Heart left ventricle (tissue), 16 donors: ENCODE measurements at regions not wholly inside any gene's neighbourhood (a gene's known extent, or its start where the extent isn't known, plus 50 kb on each side); places are given as distances from the start of the nearest gene placed in this dataset.
A peak's percentile ranks its signal among the peaks of the same experiment; 100 is the strongest.

Experiments
- ATAC-seq, 4 donors: fragments of 200-7000 bp; cut with Tn5 transposase; one replicate each; pipeline ENCODE4 v1.9.1; 2020 to 2022; ENCODE audit warnings: moderate library complexity in 4 of 4, mild to moderate bottlenecking in 3 of 4, moderate number of reproducible peaks in 1 of 4
- DNase-seq, 5 donors: peaks; one replicate each; pipeline ENCODE4 v3.0.0-alpha.2; 2020
- H3K27ac ChIP-seq, 12 donors: fragments of 200-600 bp; sonication (generic) in 4 of 12; one replicate each; pipeline versions ENCODE4 v1.5.0 to v1.8.0; 2016 to 2022; ENCODE audit warnings: mild to moderate bottlenecking in 2 of 12
- H3K27me3 ChIP-seq, 9 donors: fragments of 200-600 bp; sonication (generic) in 2 of 9; one replicate each; pipeline versions ENCODE4 v1.5.1 to v1.8.0; 2016 to 2022; ENCODE audit warnings: mild to moderate bottlenecking in 3 of 9
- H3K36me3 ChIP-seq, 9 donors: fragments of 200-600 bp; sonication (generic) in 2 of 9; one replicate each; pipeline versions ENCODE4 v1.5.0 to v1.8.0; 2018 to 2022; ENCODE audit warnings: mild to moderate bottlenecking in 2 of 9
- H3K4me1 ChIP-seq, 12 donors: fragments of 200-600 bp; sonication (generic) in 4 of 12; one replicate each; pipeline versions ENCODE4 v1.5.0 to v1.8.0; 2016 to 2022; ENCODE audit warnings: mild to moderate bottlenecking in 3 of 12
- H3K4me3 ChIP-seq, 12 donors: fragments of 200-600 bp; sonication (generic) in 4 of 12; one replicate each; pipeline versions ENCODE4 v1.5.0 to v1.8.0; 2017 to 2022; ENCODE audit warnings: mild to moderate bottlenecking in 9 of 12, moderate library complexity in 4 of 12
- H3K9me3 ChIP-seq, 12 donors: fragments of 200-600 bp; sonication (generic) in 4 of 12; one replicate each; pipeline versions ENCODE4 v1.5.0 to v1.8.0; 2016 to 2022; ENCODE audit warnings: mild to moderate bottlenecking in 1 of 12
- POLR2A ChIP-seq, 2 donors: fragments of 450-650 bp; IDR thresholded peaks; one replicate each; pipeline ENCODE4 v1.6.1; 2017; ENCODE audit warnings: antibody characterized with exemption in 2 of 2, mild to moderate bottlenecking in 2 of 2, moderate library complexity in 2 of 2
- WGBS, 4 donors: extraction: QIAGEN DNeasy Blood & Tissue Kit in 2 of 4; methylation state at CpG; one replicate each; pipeline versions ENCODE4 v1.1.5 to v1.1.7; 2013 to 2018; 5-methylcytosine and 5-hydroxymethylcytosine counted together
- intact Hi-C, 10 donors: fragments of 100-400 bp; cut with DNase I; formaldehyde crosslinking; loops; one replicate each; pipeline versions ENCODE4 v1.11.1 to v1.14.2; 2022
- TF ChIP-seq, protein P1 (sequence below), 12 donors: fragments of 200-600 bp; sonication (generic) in 4 of 12; IDR thresholded peaks; one replicate each; pipeline versions ENCODE4 v1.5.0 to v1.8.0; 2018 to 2022; ENCODE audit warnings: antibody characterized with exemption in 12 of 12, mild to moderate bottlenecking in 5 of 12
- donor health status: ischemic (EF 13 %, LVEDD 7.1; RV severe dilation, severe dysfunction).
- donor health status: healthy with polysubstance abuse.
- donor health status: DM: no; HTN: yes; CAD: no.
- donor health status: DM: no; HTN: no; CAD: no.
- donor health status: ischemic (EF 25% LVEDD 6.9; RV normal size, moderate dysfunction).
- donor health status: ischemic (EF 25% LVEDD 5.7; RV mildly dilated, moderate dysfunction).
- donor health status: healthy.
- donor health status: DM: yes; HTN: yes; CAD: no.
- donor health status: ischemic (EF 35%, LVEDD 5.7; RV mildly dilated, moderate dysfunction).
- donor health status: nonischemic (EF 11% LVEDD 7.7; RV severe dilation, severe dysfunction).
- donor health status: DM: yes; HTN: yes; CAD: no.
- donor health status: PGD.
- donor health status: ischemic (EF 29% LVEDD 5.4; RV normal size, mild dysfunction).
- donor health status: nonischemic (EF 23%, LVEDD 6.1; RV moderate dilation, normal function).

DNA sequence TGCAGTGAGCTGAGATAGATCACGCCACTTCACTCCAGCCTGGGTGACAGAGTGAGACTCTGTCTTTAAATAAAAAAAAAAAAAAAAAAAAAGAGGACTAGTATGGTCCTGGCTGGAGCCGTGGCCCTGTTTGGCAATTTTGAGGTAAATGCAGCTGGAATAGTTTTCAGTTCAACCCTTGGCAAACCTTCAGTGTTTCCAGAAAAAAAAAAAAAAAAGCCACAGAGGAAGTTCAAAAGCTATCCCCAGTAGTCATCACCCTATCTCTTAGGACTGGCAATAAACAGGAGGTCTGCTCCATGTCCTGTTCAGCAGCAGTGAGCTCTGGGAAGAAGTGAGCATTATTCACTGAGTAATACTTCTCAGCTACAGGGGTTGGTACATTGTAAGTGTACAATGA, 56.8 kb upstream of the ERRFI1 start:
- WGBS, 4 donors, result 49 to 65% (median 55%) methylated on average over 2 of the region's 2 CpGs
- H3K9me3 ChIP-seq, result peaks cover 0 to 10% (median 0%) of the 10 kb centered on the region in 12 donors
- DNase-seq (peak in 2 of 5 donors; percentile 33 to 54), ATAC-seq (peak; percentile 35 to 87 (median 80))
- no peaks in the 10 kb centered on the region for H3K27me3 ChIP-seq
- intact Hi-C loops, result loop anchor here in 4 of 10 donors (5.0 to 10.0 kb wide), 2 partner anchors 34 to 48 kb away; no protein-coding TSS in a partner anchor
- H3K4me1 ChIP-seq, result peaks cover 0 to 46% (median 20%) of the 10 kb centered on the region in 12 donors
- H3K4me3 ChIP-seq, result no peak overlapping the region
- H3K27ac ChIP-seq, result peak overlapping the region in 10 of 12 donors; percentile 26 to 77 (median 70)
- H3K36me3 ChIP-seq, result no peaks in the 10 kb centered on the region
- TF ChIP-seq, protein P1, sequence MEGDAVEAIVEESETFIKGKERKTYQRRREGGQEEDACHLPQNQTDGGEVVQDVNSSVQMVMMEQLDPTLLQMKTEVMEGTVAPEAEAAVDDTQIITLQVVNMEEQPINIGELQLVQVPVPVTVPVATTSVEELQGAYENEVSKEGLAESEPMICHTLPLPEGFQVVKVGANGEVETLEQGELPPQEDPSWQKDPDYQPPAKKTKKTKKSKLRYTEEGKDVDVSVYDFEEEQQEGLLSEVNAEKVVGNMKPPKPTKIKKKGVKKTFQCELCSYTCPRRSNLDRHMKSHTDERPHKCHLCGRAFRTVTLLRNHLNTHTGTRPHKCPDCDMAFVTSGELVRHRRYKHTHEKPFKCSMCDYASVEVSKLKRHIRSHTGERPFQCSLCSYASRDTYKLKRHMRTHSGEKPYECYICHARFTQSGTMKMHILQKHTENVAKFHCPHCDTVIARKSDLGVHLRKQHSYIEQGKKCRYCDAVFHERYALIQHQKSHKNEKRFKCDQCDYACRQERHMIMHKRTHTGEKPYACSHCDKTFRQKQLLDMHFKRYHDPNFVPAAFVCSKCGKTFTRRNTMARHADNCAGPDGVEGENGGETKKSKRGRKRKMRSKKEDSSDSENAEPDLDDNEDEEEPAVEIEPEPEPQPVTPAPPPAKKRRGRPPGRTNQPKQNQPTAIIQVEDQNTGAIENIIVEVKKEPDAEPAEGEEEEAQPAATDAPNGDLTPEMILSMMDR (IDR thresholded peaks at IDR 0.05), result no peak

DNA sequence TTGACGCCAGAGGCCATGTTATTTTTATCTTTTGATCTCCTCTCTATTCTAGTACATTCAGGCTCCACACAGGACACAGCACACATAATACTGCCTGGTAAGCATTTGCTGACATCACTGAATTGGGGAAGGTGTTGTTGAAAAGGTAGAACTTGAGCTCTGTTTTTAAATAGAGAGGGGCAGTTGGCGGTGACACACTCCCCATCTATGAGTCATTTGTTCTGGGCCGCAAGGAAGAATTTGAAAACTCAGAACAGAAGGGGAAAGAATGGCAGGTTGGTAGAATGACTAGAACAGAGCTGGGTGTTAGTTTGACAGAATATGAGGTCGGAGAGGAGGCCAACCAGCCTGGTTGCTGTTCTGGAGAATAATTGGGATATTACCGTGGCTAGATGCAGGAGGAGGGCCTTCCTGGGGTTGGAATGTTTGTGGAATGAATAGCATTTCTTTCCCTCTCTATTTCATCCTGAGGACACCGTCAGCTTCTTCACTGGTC, 52.1 kb upstream of the ERRFI1 start:
- Histone ChIP-seq H3K4me3 (no peak overlapping the region), H3K27ac (peak overlapping the region in 9 of 12 donors; percentile 2 to 85 (median 54)), H3K27me3 (no peaks in the 10 kb centered on the region), H3K36me3 (no peaks in the 10 kb centered on the region), H3K9me3 (no peaks in the 10 kb centered on the region), H3K4me1 (peaks cover 0 to 38% (median 19%) of the 10 kb centered on the region in 12 donors)
- ATAC-seq (peak in 1 of 4 donors; percentile 5), DNase-seq (no peak)
- WGBS, 4 donors, result 60 to 77% (median 72%) methylated on average over 6 of the region's 6 CpGs
- intact Hi-C loops, result no loop called here
- TF ChIP-seq, protein P1 (IDR thresholded peaks at IDR 0.05), result no peak

DNA sequence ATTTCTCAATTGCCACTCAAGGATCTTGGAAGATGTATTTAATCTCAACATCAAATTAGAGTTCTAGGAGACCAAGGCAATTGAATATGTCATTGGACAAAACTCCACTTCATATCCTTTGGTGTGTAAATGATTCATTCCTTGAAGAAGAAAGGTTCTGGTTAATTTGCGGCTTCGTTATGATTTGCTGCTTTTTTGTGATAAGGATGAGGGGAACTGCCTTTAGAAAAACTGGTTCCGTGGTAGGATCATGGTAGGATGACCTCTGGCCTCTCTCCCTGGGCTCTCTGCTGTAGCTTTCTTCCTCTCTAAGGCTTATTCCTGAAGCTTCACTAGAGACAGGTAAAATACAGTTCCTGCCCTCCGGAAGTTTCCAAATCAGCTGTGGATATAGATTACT, 51.5 kb upstream of the ERRFI1 start:
- H3K4me1 ChIP-seq, result peaks cover 0 to 32% (median 12%) of the 10 kb centered on the region in 12 donors
- ATAC-seq, result no peak
- peak overlapping the region in 1 of 12 donors; percentile 21 for H3K4me3 ChIP-seq
- TF ChIP-seq, protein P1 (IDR thresholded peaks at IDR 0.05), result no peak
- TF ChIP-seq POLR2A (IDR thresholded peaks at IDR 0.05), result no peak
- intact Hi-C loops, result no loop called here
- H3K9me3 ChIP-seq, result no peaks in the 10 kb centered on the region
- no peaks in the 10 kb centered on the region for H3K36me3 ChIP-seq
- no peaks in the 10 kb centered on the region for H3K27me3 ChIP-seq
- WGBS, 4 donors, result 58 to 75% (median 68%) methylated on average over 4 of the region's 4 CpGs
- H3K27ac ChIP-seq, result peak overlapping the region in 9 of 12 donors; percentile 27 to 85 (median 59)
- DNase-seq, result no peak

DNA sequence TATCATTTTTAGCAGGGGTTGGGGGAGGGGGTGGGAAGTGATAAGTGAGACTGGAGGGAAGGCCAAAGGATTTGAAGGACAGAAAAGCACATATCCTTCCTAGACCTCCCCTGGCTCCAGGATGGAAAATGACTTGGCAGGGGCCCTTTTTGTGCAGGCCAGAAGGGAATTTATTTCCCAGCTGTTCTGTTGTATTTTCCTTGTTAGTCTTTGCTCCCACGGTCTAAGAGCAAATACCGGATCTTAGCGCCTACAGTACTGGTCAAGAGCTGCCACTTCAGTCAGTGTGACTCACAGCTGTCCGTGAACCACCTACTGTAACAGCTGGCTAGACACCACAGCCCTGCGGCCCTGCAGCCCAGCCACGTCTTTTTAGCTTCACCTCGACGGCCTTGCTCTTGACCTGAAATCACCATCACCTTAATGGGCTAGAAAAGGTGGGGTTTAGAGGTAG, 51.0 kb upstream of the ERRFI1 start:
- Histone ChIP-seq H3K27ac (peak overlapping the region in 10 of 12 donors; percentile 49 to 85 (median 60)), H3K4me3 (peak overlapping the region in 2 of 12 donors; percentile 5 to 21), H3K4me1 (peaks cover 0 to 28% (median 10%) of the 10 kb centered on the region in 12 donors), H3K9me3 (no peaks in the 10 kb centered on the region), H3K27me3 (no peaks in the 10 kb centered on the region), H3K36me3 (no peaks in the 10 kb centered on the region)
- intact Hi-C loops, result no loop called here
- DNase-seq, result peak; percentile 66 to 79 (median 77)
- TF ChIP-seq, protein P1 (IDR thresholded peaks at IDR 0.05), result peak in 1 of 12 donors; percentile 7
- TF ChIP-seq POLR2A (IDR thresholded peaks at IDR 0.05), result no peak
- peak; percentile 89 to 98 (median 94) for ATAC-seq
- 31 to 53% (median 42%) methylated on average over 8 of the region's 8 CpGs for WGBS, 4 donors
